ENCODE measurements at regions not wholly inside any gene's neighbourhood (a gene's known extent, or its start where the extent isn't known, plus 50 kb on each side); places are given as distances from the start of the nearest gene placed in this dataset.

DNA sequence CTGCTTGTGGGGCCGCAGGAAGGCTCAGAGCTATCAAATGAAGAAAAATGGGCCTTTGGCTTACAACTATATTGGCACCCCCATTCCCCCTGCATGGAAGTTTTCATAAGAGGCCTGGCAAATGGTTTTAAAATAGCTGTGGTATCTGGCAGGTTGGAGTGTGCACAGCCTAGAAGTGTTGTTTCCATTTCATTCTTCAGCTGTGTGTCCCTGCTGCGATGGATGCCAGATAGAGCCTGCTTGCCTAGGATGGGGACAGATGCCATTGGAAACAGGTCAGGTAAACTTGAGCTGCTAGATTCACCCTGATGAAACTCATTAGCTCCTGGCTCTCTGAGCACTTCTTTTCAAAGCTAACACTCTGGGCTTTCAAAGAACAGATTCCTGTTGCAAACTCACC lies 183.3 kb downstream of the IRX1 start:
- TF ChIP-seq, protein P1, sequence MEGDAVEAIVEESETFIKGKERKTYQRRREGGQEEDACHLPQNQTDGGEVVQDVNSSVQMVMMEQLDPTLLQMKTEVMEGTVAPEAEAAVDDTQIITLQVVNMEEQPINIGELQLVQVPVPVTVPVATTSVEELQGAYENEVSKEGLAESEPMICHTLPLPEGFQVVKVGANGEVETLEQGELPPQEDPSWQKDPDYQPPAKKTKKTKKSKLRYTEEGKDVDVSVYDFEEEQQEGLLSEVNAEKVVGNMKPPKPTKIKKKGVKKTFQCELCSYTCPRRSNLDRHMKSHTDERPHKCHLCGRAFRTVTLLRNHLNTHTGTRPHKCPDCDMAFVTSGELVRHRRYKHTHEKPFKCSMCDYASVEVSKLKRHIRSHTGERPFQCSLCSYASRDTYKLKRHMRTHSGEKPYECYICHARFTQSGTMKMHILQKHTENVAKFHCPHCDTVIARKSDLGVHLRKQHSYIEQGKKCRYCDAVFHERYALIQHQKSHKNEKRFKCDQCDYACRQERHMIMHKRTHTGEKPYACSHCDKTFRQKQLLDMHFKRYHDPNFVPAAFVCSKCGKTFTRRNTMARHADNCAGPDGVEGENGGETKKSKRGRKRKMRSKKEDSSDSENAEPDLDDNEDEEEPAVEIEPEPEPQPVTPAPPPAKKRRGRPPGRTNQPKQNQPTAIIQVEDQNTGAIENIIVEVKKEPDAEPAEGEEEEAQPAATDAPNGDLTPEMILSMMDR (IDR thresholded peaks at IDR 0.05) = no peak
- TF ChIP-seq EP300 (IDR thresholded peaks at IDR 0.05) = no peak
- no peak for TF ChIP-seq POLR2A (IDR thresholded peaks at IDR 0.05)
- TF ChIP-seq POLR2AphosphoS5 (IDR thresholded peaks at IDR 0.05) = no peak
